ENCODE measurements at regions not wholly inside any gene's neighbourhood (a gene's known extent, or its start where the extent isn't known, plus 50 kb on each side); places are given as distances from the start of the nearest gene placed in this dataset.

DNA sequence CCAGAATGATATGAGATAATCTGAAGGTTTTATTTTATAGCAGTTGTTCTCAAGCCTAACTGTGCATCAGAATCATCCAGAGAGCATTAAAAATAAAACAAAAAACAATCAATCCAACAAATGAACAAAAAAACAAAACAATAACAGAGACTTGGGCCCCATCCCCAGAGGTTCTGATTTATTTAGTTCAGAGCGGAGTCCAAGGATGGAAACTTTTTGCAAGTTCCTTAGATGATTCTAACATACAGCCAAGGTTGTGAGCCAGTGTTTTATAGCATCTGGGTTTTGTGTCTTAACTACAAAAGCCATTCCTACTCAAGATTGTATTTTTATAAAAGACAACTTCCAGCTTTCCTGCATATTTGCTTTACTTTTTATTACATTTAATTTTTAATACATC lies 59.4 kb upstream of the GRPR start:
- intact Hi-C loops (cut with micrococcal nuclease) (no loop called here), dilution Hi-C loops (cut with MboI; ENCODE audit: extremely low pct_ligation_motif_present, low sequenced_read_pairs) (no loop called here)
- Histone ChIP-seq H4K20me1 (replicated peaks; ENCODE audit: control insufficient read depth, extremely low read depth, insufficient read depth, low read length) (no peaks in the 10 kb centered on the region), H3K9ac (replicated peaks; ENCODE audit: extremely low read depth, insufficient read depth, low read length) (no peak overlapping the region), H3K27ac (ENCODE audit: insufficient read depth, low read depth, low read length) (no peak overlapping the region), H3K36me3 (ENCODE audit: control insufficient read depth in 2 of 2, extremely low read depth in 1 of 2, insufficient read depth in 2 of 2, low read length in 2 of 2) (no peaks in the 10 kb centered on the region), H3K27me3 (ENCODE audit: control insufficient read depth in 2 of 2, insufficient read depth in 2 of 2, low read length in 2 of 2) (no peaks in the 10 kb centered on the region), H2AFZ (ENCODE audit: low read depth, low read length) (no peak overlapping the region), H3K9me3 (replicated peaks; ENCODE audit: control insufficient read depth, insufficient read depth, low read length) (no peaks in the 10 kb centered on the region), H3K4me3 (replicated peaks in 1 of 3; ENCODE audit: insufficient read depth in 1 of 3, low read depth in 1 of 3, low read length in 3 of 3) (no peak overlapping the region), H3K79me2 (ENCODE audit: control insufficient read depth, insufficient read depth, low read length) (no peaks in the 10 kb centered on the region), H3K9me1 (replicated peaks; ENCODE audit: control insufficient read depth, extremely low read depth, insufficient read depth, low read length) (no peaks in the 10 kb centered on the region), H3K4me2 (ENCODE audit: insufficient read depth, low read length) (no peak overlapping the region), H3K4me1 (ENCODE audit: control insufficient read depth, extremely low read depth, insufficient read depth, low read length) (no peaks in the 10 kb centered on the region)
- ChIA-PET POLR2A (no interaction called here), CTCF (no interaction called here)
- no peak for DNase-seq (ENCODE audit: low read depth, low spot score)
- no peak for FAIRE-seq
- BruUV-seq (replicated peaks): no TSS peak
- no peak for TF ChIP-seq FOS (IDR thresholded peaks at IDR 0.05; ENCODE audit: borderline replicate concordance, insufficient read depth, low read length)
- TF ChIP-seq GATA2 (IDR thresholded peaks at IDR 0.05; ENCODE audit: insufficient read depth, insufficient read length, low read depth, low read length): no peak
- TF ChIP-seq, protein P1, sequence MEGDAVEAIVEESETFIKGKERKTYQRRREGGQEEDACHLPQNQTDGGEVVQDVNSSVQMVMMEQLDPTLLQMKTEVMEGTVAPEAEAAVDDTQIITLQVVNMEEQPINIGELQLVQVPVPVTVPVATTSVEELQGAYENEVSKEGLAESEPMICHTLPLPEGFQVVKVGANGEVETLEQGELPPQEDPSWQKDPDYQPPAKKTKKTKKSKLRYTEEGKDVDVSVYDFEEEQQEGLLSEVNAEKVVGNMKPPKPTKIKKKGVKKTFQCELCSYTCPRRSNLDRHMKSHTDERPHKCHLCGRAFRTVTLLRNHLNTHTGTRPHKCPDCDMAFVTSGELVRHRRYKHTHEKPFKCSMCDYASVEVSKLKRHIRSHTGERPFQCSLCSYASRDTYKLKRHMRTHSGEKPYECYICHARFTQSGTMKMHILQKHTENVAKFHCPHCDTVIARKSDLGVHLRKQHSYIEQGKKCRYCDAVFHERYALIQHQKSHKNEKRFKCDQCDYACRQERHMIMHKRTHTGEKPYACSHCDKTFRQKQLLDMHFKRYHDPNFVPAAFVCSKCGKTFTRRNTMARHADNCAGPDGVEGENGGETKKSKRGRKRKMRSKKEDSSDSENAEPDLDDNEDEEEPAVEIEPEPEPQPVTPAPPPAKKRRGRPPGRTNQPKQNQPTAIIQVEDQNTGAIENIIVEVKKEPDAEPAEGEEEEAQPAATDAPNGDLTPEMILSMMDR (IDR thresholded peaks at IDR 0.05; ENCODE audit: extremely low read depth in 1 of 2, insufficient read depth in 1 of 2, low read depth in 1 of 2, low read length in 2 of 2): no peak
- TF ChIP-seq JUN (IDR thresholded peaks at IDR 0.05; ENCODE audit: borderline replicate concordance, insufficient read depth, insufficient read length, low read depth): no peak
- no peak for TF ChIP-seq MYC (IDR thresholded peaks at IDR 0.05; ENCODE audit: low read depth, low read length)
- TF ChIP-seq, protein P2, sequence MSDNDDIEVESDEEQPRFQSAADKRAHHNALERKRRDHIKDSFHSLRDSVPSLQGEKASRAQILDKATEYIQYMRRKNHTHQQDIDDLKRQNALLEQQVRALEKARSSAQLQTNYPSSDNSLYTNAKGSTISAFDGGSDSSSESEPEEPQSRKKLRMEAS (IDR thresholded peaks at IDR 0.05; ENCODE audit: insufficient read depth, insufficient read length): no peak
- no peak for TF ChIP-seq EZH2 (IDR thresholded peaks at IDR 0.05; ENCODE audit: borderline replicate concordance, low read depth, low read length, severe bottlenecking)
- TF ChIP-seq POLR2AphosphoS5 (IDR thresholded peaks at IDR 0.05; ENCODE audit: insufficient read depth, low read depth, low read length): no peak
- no peak for TF ChIP-seq POLR2A (IDR thresholded peaks at IDR 0.05; ENCODE audit: low read depth, low read length)
